ENCODE measurements at regions not wholly inside any gene's neighbourhood (a gene's known extent, or its start where the extent isn't known, plus 50 kb on each side); places are given as distances from the start of the nearest gene placed in this dataset.
"Not testable (repeated sequence)": the region's sequence is repeated elsewhere in the genome, so short reads cannot be mapped to it uniquely, and the experiment has no call there.

DNA sequence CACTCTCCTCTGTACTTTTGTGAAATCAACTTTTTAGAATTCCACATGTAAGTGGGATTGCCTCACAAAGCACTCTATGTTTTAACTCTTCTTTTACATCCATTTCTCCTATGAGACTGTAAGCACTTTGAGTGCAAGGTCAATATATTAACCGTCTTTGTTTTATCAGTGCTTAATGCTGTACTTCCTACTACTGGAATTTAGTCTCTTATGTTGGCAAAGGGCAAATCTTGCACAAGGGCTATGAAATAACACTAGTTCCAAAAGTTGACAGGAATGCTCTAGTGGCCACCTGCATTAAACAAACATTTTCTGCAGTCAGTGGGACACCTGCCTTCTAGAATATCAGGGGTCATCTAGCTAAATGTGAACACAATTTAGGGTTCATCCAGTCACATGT, 117.5 kb upstream of the SPATA31A3 start:
- not testable (repeated sequence) for TF ChIP-seq ZNF780A (CRISPR knock-in tag; IDR thresholded peaks at IDR 0.05); CHD2 (IDR thresholded peaks at IDR 0.05; ENCODE audit: low read depth, low read length); ZZZ3 (IDR thresholded peaks at IDR 0.05); MTA3 (IDR thresholded peaks at IDR 0.05; ENCODE audit: borderline replicate concordance)
